CD4-positive, alpha-beta T cell treated with Interferon alpha-2 for 1 hour (primary cell): ENCODE measurements at regions not wholly inside any gene's neighbourhood (a gene's known extent, or its start where the extent isn't known, plus 50 kb on each side); places are given as distances from the start of the nearest gene placed in this dataset.
A peak's percentile ranks its signal among the peaks of the same experiment; 100 is the strongest.
"Not testable (repeated sequence)": the region's sequence is repeated elsewhere in the genome, so short reads cannot be mapped to it uniquely, and the experiment has no call there.

Experiments
- DNase-seq, 2 donors: peaks; one replicate each; pipeline ENCODE4 v3.0.0-alpha.2; 2020 to 2022

GRCh38 chr3:113377158-113377557 lies 64.1 kb downstream of the CFAP44 start:
- DNase-seq: no peak

GRCh38 chr3:113374078-113374477 lies 67.2 kb downstream of the CFAP44 start:
- no peak for DNase-seq

DNA sequence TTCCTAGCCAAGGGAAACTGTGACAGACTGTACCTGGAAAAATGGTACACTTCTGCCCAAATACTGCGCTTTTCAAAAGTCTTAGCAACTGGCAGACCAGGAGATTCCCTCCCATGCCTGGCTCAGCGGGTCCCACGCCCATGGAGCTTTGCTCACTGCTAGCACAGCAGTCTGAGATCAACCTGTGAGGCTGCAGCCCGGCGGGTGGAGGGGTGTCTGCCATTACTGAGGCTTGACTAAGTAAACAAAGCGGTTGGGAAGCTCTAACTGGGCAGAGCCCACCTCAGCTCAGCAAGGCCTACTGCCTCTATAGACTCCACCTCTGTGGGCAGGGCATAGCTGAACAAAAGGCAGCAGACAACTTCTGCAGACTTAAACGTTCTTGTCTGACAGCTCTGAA lies 74.5 kb downstream of the CFAP44 start:
- not testable (repeated sequence) for DNase-seq

- DNase-seq: not testable (repeated sequence)
These were observed 86.0 kb downstream of the CFAP44 start for GRCh38 chr3:113355340-113355739.

DNA sequence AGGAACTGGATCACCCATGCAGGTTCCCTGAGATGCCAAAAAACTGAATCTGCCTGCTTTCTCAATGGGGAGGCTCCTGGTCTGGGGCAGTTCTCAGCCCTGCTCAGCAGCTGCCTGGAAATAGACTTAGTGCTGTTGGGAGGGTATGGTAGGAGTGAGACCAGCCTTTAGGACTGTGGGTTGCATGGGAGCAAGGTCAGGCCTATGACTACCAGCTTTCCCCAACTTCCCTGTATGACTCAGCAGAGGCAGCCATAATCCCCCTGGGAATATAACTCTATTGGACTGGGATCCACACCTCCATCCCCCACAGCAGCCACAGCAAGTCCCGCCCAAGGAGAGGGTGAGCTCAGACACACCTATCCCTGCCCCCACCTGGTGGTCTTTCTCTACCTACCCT lies 87.0 kb downstream of the CFAP44 start:
- DNase-seq: no peak

DNA sequence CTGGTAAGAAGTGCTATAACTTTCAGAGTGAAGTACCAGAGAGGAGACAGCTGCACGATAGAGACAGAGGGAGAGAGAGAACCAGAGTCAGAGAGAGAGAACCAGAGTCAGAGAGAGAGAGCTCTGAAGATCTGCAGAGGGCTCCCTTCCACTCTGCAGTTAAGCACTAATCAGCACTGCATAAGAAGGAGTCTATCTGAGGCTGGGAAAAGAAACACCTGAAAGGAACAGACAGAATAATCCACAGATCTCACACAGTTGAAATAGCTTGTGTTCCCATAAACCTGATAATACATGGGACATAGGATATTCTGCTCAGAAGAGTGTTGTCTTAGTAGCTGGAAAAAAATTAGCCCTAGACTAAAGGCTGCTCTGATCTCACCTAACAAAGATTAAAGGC lies 87.6 kb downstream of the CFAP44 start:
- DNase-seq: no peak

DNA sequence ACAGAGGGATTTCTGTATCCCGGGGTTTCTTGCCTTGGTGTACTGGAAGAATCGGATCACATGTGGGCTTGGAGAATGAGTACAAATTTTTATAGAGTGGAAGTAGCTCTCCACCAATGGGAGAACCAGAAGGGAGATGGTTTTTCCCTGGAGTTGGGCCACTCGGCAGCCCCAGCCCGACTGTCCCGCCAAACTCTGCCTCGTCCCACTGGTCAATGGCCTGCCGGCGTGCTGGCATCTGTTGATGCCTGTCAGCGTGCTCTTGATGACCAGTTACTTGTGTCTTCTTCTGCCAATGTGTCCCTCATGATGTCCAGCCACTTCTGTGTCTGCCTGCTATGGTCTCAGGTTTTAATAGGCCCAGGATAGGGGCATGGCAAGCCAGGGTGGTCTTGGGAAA lies 100.5 kb downstream of the CFAP44 start:
- no peak for DNase-seq

DNA sequence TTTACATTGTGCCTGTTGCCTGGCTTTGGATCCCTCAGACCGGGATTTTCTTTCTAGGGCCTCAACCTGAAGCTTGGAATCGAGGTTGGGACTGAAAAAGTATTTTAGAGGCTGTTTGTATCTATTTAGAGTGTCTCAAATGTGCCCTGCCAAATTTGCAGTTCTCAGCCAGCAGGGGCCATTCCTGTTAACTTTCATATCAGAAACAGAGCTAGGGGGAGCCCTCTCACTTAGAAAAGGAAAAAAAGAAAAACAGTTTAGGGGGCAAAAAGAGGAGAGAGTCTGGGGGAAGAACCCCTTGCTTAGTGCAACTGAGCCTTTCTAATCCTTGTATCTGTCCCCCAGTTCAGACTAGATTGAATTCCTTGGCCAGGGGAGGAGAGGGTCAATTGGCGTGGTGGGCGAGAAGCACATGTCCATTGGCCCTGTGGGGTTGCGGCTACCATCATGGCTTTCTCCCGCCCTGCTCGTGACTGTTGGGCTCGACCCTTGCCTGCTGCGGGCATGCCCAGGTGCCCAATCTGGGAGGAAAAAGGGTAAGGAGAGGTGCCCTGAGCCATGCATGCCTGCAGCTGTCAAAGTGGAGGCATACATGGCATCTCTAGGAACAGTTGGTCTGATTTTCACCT lies 101.6 kb downstream of the CFAP44 start:
- peak in 1 of 2 donors; percentile 1 for DNase-seq
